ENCODE measurements at regions not wholly inside any gene's neighbourhood (a gene's known extent, or its start where the extent isn't known, plus 50 kb on each side); places are given as distances from the start of the nearest gene placed in this dataset.

GRCh38 chr9:107103621-107104020 lies 179.5 kb upstream of the RAD23B start:
- CTCF ChIA-PET = no interaction called here
- no peaks in the 10 kb centered on the region for H3K36me3 Mint-ChIP-seq
- no peaks in the 10 kb centered on the region for H3K27me3 Mint-ChIP-seq
- H3K9me3 Mint-ChIP-seq = no peaks in the 10 kb centered on the region
- no peak overlapping the region for H3K27ac Mint-ChIP-seq
- no peak for DNase-seq
- H3K4me1 Mint-ChIP-seq = no peaks in the 10 kb centered on the region
- no peak overlapping the region for H3K4me3 Mint-ChIP-seq

- H3K27ac Mint-ChIP-seq = no peak overlapping the region
- no peaks in the 10 kb centered on the region for H3K27me3 Mint-ChIP-seq
- no peaks in the 10 kb centered on the region for H3K9me3 Mint-ChIP-seq
- H3K4me1 Mint-ChIP-seq = no peaks in the 10 kb centered on the region
- H3K4me3 Mint-ChIP-seq = no peak overlapping the region
- no peaks in the 10 kb centered on the region for H3K36me3 Mint-ChIP-seq
- CTCF ChIA-PET = no interaction called here
- no peak for DNase-seq
Observed at GRCh38 chr9:107105784-107106183, 177.3 kb upstream of the RAD23B start.

- no peak overlapping the region for H3K4me3 Mint-ChIP-seq
- no peaks in the 10 kb centered on the region for H3K27me3 Mint-ChIP-seq
- H3K36me3 Mint-ChIP-seq = no peaks in the 10 kb centered on the region
- CTCF ChIA-PET = no interaction called here
- no peaks in the 10 kb centered on the region for H3K4me1 Mint-ChIP-seq
- H3K9me3 Mint-ChIP-seq = no peaks in the 10 kb centered on the region
- no peak for DNase-seq
- H3K27ac Mint-ChIP-seq = no peak overlapping the region
Observed at GRCh38 chr9:107106416-107106815, 176.7 kb upstream of the RAD23B start.

GRCh38 chr9:107108342-107109130 lies 174.5 kb upstream of the RAD23B start:
- Mint-ChIP-seq H3K9me3 (no peaks in the 10 kb centered on the region), H3K4me3 (no peak overlapping the region), H3K4me1 (no peaks in the 10 kb centered on the region), H3K36me3 (no peaks in the 10 kb centered on the region), H3K27me3 (no peaks in the 10 kb centered on the region), H3K27ac (no peak overlapping the region)
- DNase-seq = no peak
- CTCF ChIA-PET = no interaction called here

DNA sequence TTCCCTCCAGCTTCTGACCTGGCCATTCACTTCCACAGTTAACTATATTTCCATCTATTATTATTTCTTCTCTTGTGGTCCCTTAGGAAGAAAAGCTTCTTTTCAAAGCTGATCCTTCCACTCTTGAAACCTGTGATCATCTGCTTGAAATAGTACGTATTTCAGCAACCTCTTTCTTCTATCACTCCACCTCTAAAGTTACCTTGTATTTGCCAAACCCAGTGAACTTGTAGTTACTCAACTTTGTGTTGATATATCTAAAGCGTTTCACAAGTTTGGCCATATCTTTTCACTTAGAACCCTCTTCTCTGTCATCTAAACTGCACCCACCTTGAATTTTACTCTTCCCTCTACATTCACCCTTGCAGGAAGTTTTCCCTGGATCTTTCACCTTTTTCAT lies 173.8 kb upstream of the RAD23B start:
- H3K9me3 Mint-ChIP-seq = no peaks in the 10 kb centered on the region
- CTCF ChIA-PET = no interaction called here
- no peak overlapping the region for H3K27ac Mint-ChIP-seq
- no peak for DNase-seq
- no peaks in the 10 kb centered on the region for H3K4me1 Mint-ChIP-seq
- H3K4me3 Mint-ChIP-seq = no peak overlapping the region
- H3K27me3 Mint-ChIP-seq = no peaks in the 10 kb centered on the region
- H3K36me3 Mint-ChIP-seq = no peaks in the 10 kb centered on the region

- DNase-seq = no peak
- Mint-ChIP-seq H3K36me3 (no peaks in the 10 kb centered on the region), H3K27ac (no peak overlapping the region), H3K9me3 (no peaks in the 10 kb centered on the region), H3K4me3 (no peak overlapping the region), H3K27me3 (no peaks in the 10 kb centered on the region), H3K4me1 (no peaks in the 10 kb centered on the region)
- CTCF ChIA-PET = no interaction called here
Observed at GRCh38 chr9:107110153-107110552, 172.9 kb upstream of the RAD23B start.

GRCh38 chr9:107112707-107113243 lies 170.3 kb upstream of the RAD23B start:
- no peak for DNase-seq
- Mint-ChIP-seq H3K36me3 (no peaks in the 10 kb centered on the region), H3K27ac (no peak overlapping the region), H3K9me3 (no peaks in the 10 kb centered on the region), H3K4me3 (no peak overlapping the region), H3K27me3 (no peaks in the 10 kb centered on the region), H3K4me1 (no peaks in the 10 kb centered on the region)
- CTCF ChIA-PET = no interaction called here

DNA sequence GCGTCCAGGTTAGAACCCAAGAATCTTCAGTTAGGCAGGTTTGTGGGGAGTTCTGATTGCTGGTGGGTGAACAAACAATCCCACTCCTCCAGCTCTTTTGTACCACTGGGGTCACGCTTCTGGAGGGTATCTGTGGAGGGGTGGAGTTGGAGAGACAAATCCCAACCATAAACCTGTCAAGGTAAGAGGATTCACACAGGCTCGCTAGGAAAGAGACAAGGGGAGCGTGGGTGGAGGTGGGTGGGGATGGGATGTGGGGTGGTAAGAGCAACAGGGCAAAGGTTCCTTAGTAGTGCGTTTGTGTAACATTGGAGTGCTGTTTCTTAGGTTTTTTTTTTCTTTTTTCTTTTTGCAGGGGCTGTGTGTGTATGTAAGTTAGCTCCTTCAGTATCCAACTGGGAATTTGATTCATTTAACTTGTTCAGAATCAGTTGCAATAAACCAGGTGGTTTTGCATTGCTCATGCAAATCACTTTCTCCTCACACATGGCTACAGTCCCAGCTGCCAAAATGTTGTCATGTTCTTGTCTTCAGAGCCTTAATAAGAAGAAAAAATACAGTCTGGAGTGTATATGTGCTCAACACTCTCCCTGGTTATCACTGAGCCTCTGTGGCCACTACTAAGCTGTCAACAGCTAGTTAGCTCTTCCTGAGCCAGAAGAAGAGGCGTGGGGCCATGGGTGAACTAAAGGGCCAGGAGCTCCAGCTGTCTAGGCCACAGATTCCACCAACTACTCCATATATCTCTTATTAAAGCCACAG lies 164.0 kb upstream of the RAD23B start:
- H3K4me3 Mint-ChIP-seq = no peak overlapping the region
- H3K4me1 Mint-ChIP-seq = no peaks in the 10 kb centered on the region
- no peak for DNase-seq
- H3K9me3 Mint-ChIP-seq = no peaks in the 10 kb centered on the region
- H3K36me3 Mint-ChIP-seq = no peaks in the 10 kb centered on the region
- no peak overlapping the region for H3K27ac Mint-ChIP-seq
- H3K27me3 Mint-ChIP-seq = no peaks in the 10 kb centered on the region
- CTCF ChIA-PET = no interaction called here

DNA sequence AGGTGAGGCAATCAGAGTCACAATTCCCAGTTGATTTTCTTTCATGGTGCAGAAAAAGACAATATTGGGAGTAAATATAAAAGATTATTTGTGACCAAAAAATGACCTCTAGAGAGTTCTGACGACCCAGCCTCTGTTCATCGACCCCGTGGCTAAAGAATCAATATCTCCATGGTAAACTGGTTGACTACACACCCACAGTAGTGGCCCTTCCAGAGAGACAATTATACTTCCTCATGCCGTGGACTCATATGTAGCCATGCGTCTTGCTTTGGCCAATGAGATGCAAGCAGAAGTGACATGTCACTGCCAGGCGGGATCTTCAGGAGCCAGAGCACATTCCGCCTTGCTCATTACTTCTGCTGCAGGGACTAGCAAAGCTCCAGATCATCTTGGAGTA lies 163.3 kb upstream of the RAD23B start:
- DNase-seq = no peak
- Mint-ChIP-seq H3K4me1 (no peaks in the 10 kb centered on the region), H3K36me3 (no peaks in the 10 kb centered on the region), H3K27me3 (no peaks in the 10 kb centered on the region), H3K27ac (no peak overlapping the region), H3K4me3 (no peak overlapping the region), H3K9me3 (no peaks in the 10 kb centered on the region)
- CTCF ChIA-PET = no interaction called here

GRCh38 chr9:107123389-107123788 lies 159.7 kb upstream of the RAD23B start:
- no peaks in the 10 kb centered on the region for H3K9me3 Mint-ChIP-seq
- no peaks in the 10 kb centered on the region for H3K4me1 Mint-ChIP-seq
- CTCF ChIA-PET = no interaction called here
- DNase-seq = no peak
- H3K27ac Mint-ChIP-seq = no peak overlapping the region
- H3K4me3 Mint-ChIP-seq = no peak overlapping the region
- H3K36me3 Mint-ChIP-seq = no peaks in the 10 kb centered on the region
- peaks cover 10% of the 10 kb centered on the region for H3K27me3 Mint-ChIP-seq

DNA sequence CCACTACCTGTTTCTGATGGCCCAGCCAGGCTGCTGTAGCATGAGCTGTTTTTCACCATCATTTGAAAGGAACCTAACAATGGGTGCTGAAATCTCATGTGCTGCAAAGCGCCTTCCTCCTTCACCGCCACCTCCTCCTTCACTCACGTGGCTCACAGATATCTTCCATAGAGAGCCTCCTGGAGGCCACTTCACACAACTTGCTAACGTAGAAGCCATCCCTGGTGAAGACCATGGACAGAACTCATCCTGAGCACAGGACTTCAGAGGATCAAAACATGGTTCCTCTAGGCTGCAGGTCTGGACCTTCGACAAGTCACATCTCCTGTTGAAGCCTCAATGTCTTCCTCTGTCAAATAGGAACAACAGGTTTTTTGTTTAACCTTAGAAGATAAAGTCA lies 155.5 kb upstream of the RAD23B start:
- no peak for DNase-seq
- peaks cover 14% of the 10 kb centered on the region for H3K27me3 Mint-ChIP-seq
- H3K36me3 Mint-ChIP-seq = no peaks in the 10 kb centered on the region
- no peaks in the 10 kb centered on the region for H3K4me1 Mint-ChIP-seq
- no peaks in the 10 kb centered on the region for H3K9me3 Mint-ChIP-seq
- H3K27ac Mint-ChIP-seq = no peak overlapping the region
- CTCF ChIA-PET = no interaction called here
- H3K4me3 Mint-ChIP-seq = no peak overlapping the region

DNA sequence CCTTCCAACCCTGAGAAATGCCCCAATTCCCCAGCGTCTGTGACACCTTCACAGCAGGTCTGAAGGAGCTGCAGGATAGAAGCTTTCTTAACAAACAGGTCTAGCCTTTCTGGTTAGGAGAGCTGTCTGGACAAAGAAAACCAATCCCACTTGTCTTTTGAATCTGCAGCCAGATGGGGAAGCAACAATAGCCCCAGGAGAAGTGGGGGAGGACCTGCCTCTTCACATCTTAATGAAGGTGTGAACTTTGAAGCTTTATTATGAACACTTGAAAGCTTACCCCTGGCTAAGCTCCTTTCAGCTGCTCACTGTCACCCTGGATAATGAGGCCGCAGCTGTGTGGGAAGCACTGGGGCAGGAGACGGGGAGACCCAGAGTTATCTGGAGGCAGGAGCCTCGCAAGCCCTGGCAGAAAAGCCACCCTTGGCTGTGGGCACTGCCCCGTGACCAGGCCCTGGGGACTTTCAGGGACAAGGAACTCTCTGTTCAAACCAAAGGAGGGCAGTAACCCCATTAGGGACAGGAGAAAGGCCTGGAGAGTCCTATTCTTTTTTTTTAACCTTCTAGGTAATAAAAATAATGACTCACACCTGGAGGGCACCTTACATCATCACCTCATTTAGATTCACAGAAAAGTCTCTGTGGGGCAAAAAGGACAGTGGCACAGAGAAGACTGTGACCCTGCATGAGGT lies 151.8 kb upstream of the RAD23B start:
- peaks cover 14% of the 10 kb centered on the region for H3K27me3 Mint-ChIP-seq
- H3K9me3 Mint-ChIP-seq = no peaks in the 10 kb centered on the region
- H3K4me1 Mint-ChIP-seq = no peaks in the 10 kb centered on the region
- CTCF ChIA-PET = interaction anchor here (1.2 kb wide), 1 partner anchor 8 kb away, joined by 3 read pairs; no protein-coding TSS in a partner anchor
- no peaks in the 10 kb centered on the region for H3K36me3 Mint-ChIP-seq
- H3K4me3 Mint-ChIP-seq = no peak overlapping the region
- DNase-seq = no peak
- no peak overlapping the region for H3K27ac Mint-ChIP-seq

DNA sequence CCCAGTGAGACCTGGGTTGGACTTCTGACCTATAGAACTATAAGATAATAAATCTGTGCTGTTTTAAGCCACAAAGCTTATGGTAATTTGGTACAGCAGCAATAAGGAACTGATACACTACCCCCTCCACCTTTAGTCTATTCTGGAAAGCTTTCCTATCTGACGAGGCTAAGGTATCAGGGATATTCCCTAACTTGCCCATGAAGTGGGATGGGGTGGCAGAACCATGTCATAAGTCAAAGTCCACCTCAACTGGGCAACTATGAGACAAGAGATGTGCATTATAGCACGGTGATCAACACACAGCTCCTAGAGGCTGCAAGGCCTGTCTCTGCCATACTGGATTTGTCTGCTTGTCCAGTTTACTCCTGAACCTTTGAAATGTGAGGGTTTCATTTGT lies 146.8 kb upstream of the RAD23B start:
- Mint-ChIP-seq H3K27me3 (no peaks in the 10 kb centered on the region), H3K4me1 (no peaks in the 10 kb centered on the region)

DNA sequence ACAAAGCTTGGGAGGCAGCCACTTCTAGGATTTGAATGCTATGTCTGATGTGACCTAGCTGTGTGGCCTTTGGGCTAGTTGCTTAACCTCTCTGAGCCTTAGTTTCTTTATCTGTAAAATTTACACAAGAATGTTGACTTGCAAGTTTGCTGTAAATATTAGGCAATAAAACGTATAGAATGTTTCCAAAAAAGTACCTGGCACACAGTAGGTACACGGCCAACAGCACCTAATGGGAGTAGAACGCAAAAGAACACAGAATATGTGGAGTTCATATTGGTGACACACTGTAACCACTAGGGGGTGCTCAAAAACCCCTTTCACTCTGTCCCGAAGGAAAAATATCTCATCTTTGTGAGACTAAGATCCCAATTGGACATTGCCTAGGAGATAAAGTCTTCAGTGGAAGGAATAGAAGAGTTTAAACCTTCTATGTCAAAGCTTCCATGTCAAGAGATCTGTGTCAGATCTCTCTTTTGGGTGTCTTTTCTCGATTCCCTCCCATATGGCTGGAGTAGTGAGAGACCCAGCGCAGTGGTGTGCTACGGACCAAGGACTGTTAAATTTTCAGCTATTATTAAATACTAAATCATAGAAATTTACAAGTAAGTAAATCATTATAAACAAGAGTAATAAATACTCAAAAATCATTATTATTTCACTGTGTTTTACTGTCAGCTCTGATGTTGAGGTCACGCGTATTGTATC lies 145.4 kb upstream of the RAD23B start:
- no peaks in the 10 kb centered on the region for H3K36me3 Mint-ChIP-seq
- H3K9me3 Mint-ChIP-seq = no peaks in the 10 kb centered on the region
- H3K4me3 Mint-ChIP-seq = no peak overlapping the region
- CTCF ChIA-PET = interaction anchor here (0.8 to 1.8 kb wide), 13 partner anchors 12 to 345 kb away, joined by 3 to 7 read pairs (median 3); no protein-coding TSS in a partner anchor
- H3K27ac Mint-ChIP-seq = no peak overlapping the region
- no peak for DNase-seq
- H3K4me1 Mint-ChIP-seq = no peaks in the 10 kb centered on the region
- H3K27me3 Mint-ChIP-seq = peaks cover 3% of the 10 kb centered on the region

More for the DNA sequence above, 146.8 kb upstream of the RAD23B start:
- Mint-ChIP-seq H3K27ac (no peak overlapping the region), H3K9me3 (no peaks in the 10 kb centered on the region), H3K36me3 (no peaks in the 10 kb centered on the region), H3K4me3 (no peak overlapping the region)
- no peak for DNase-seq
- CTCF ChIA-PET = interaction anchor here (1.1 to 1.8 kb wide), 3 partner anchors 205 to 297 kb away, joined by 3 to 7 read pairs (median 3); no protein-coding TSS in a partner anchor

All from activated naive CD4-positive, alpha-beta T cell treated with anti-CD3 and anti-CD28 coated beads, Interleukin-2, amount 10 ng/mL, durations not matched to agents 7 days and 5 days (primary cell).